HCT116 (cell line): ENCODE measurements at regions not wholly inside any gene's neighbourhood (a gene's known extent, or its start where the extent isn't known, plus 50 kb on each side); places are given as distances from the start of the nearest gene placed in this dataset.
"Not testable (repeated sequence)": the region's sequence is repeated elsewhere in the genome, so short reads cannot be mapped to it uniquely, and the experiment has no call there.

Experiments used
- ATAC-seq: fragments of 200-7000 bp; cut with Tn5 transposase; 2 replicates; pipeline ENCODE4 v1.9.1; 2020; ENCODE audit warnings: mild to moderate bottlenecking, moderate library complexity
- BruUV-seq: library from RNA; stranded (reverse); fragments of 400-500 nt; replicated peaks from 2 replicates; lab custom pipeline; 2021; lab: Mats Ljungman, UMichigan
- CTCF ChIA-PET: fragments of 300-600 bp; sonication (Branson Sonifier 250); formaldehyde crosslinking; loops from one replicate; lab custom pipeline; 2021; ENCODE audit warnings: antibody characterized with exemption; lab: Charles Lee
- POLR2A ChIA-PET: fragments of 300-600, 350-600 bp; sonication (Branson Sonifier 250); formaldehyde crosslinking; loops from one replicate; lab custom pipeline; 2021; ENCODE audit warnings: antibody characterized with exemption; lab: Charles Lee
- RAD21 ChIA-PET, 2 experiments: fragments of 300-600 bp; sonication (Branson Sonifier 250); formaldehyde crosslinking; loops; one replicate each; lab custom pipeline; 2023; ENCODE audit warnings: low total read pairs in 2 of 2; ENCODE audit not compliant: uncharacterized antibody in 2 of 2, unreplicated experiment in 2 of 2, low non-redundant PET in 1 of 2; lab: Charles Lee
- DNase-seq: peaks from one replicate; pipeline ENCODE4 v3.0.0-alpha.2; 2010; ENCODE audit warnings: low read depth, low spot score
- H2AFZ ChIP-seq: fragments of 200-600 bp; shearing (Covaris generic), sonication (generic); 2 replicates; pipeline ENCODE4 v1.6.1; 2017; ENCODE audit warnings: low read depth, mixed run types, mixed read lengths, antibody characterized with exemption, low read length; ENCODE audit not compliant: poor library complexity, severe bottlenecking
- H3K27ac ChIP-seq: 2 replicates; pipeline ENCODE4 v1.5.1; 2012; ENCODE audit warnings: low read depth, low read length
- H3K27me3 ChIP-seq: fragments of 200-600 bp; sonication (generic); 2 replicates; pipeline ENCODE4 v1.6.1; 2016; ENCODE audit warnings: mixed run types, low read length, mixed read lengths; ENCODE audit not compliant: insufficient read depth
- H3K36me3 ChIP-seq, 2 experiments: fragments of 200-500 bp in 1 of 2; fragments of 200-600 bp in 1 of 2; sonication (Bioruptor generic) in 1 of 2; sonication (generic) in 1 of 2; 2 replicates each; pipeline versions ENCODE4 v1.5.1 to v1.6.1; 2014 to 2016; ENCODE audit warnings: low read length in 2 of 2, inconsistent platforms in 1 of 2, mixed read lengths in 1 of 2, mixed run types in 1 of 2; ENCODE audit not compliant: insufficient read depth in 2 of 2, control insufficient read depth in 1 of 2
- H3K4me1 ChIP-seq, 2 experiments: fragments of 200-600 bp in 1 of 2; sonication (generic) in 1 of 2; 2 replicates each; pipeline versions ENCODE4 v1.5.1 to v1.6.1; 2012 to 2017; ENCODE audit warnings: low read length in 2 of 2, inconsistent platforms in 1 of 2, mild to moderate bottlenecking in 1 of 2, mixed read lengths in 1 of 2, mixed run types in 1 of 2, moderate library complexity in 1 of 2; ENCODE audit not compliant: insufficient read depth in 2 of 2, control insufficient read depth in 1 of 2
- H3K4me2 ChIP-seq: fragments of 200-600 bp; sonication (generic); 2 replicates; pipeline ENCODE4 v1.6.1; 2017; ENCODE audit warnings: mixed run types, low read length, mixed read lengths
- H3K4me3 ChIP-seq, 2 experiments: fragments of 200-600 bp in 1 of 2; sonication (generic) in 1 of 2; replicated peaks in 1 of 2; 2 replicates each; pipeline ENCODE4 v1.5.1; 2011 to 2016; ENCODE audit warnings: low read length in 2 of 2, control low read depth in 1 of 2, low read depth in 1 of 2, mild to moderate bottlenecking in 1 of 2, mixed read lengths in 1 of 2, mixed run types in 1 of 2
- H3K79me2 ChIP-seq: fragments of 200-600 bp; sonication (generic); 2 replicates; pipeline ENCODE4 v1.6.1; 2017; ENCODE audit warnings: mild to moderate bottlenecking, mixed run types, low read length, moderate library complexity, mixed read lengths; ENCODE audit not compliant: insufficient read depth
- H3K9ac ChIP-seq: fragments of 200-600 bp; sonication (generic); 2 replicates; pipeline ENCODE4 v1.6.1; 2016; ENCODE audit warnings: low read length, mixed read lengths
- H3K9me2 ChIP-seq: fragments of 200-600 bp; sonication (generic), shearing (Covaris generic); 2 replicates; pipeline ENCODE4 v1.6.1; 2017; ENCODE audit warnings: mixed run types, mild to moderate bottlenecking, moderate library complexity; ENCODE audit not compliant: insufficient read depth
- H3K9me3 ChIP-seq, 2 experiments: fragments of 200-500 bp in 1 of 2; fragments of 200-600 bp in 1 of 2; sonication (Bioruptor generic) in 1 of 2; sonication (generic) in 1 of 2; 2 replicates each; pipeline ENCODE4 v1.6.1; 2014 to 2017; ENCODE audit warnings: low read length in 2 of 2, mixed read lengths in 2 of 2, inconsistent platforms in 1 of 2, low read depth in 1 of 2, mild to moderate bottlenecking in 1 of 2, mixed run types in 1 of 2, moderate library complexity in 1 of 2; ENCODE audit not compliant: control insufficient read depth in 1 of 2, insufficient read depth in 1 of 2
- H4K20me1 ChIP-seq: fragments of 200-600 bp; sonication (generic), shearing (Covaris generic); 2 replicates; pipeline ENCODE4 v1.6.1; 2017; ENCODE audit warnings: mixed run types, mild to moderate bottlenecking, moderate library complexity; ENCODE audit not compliant: insufficient read depth
- CTCF ChIP-seq, 3 experiments: fragments of 200-600 bp in 1 of 3; sonication (generic) in 1 of 3; IDR thresholded peaks in 2 of 3; conservative IDR thresholded peaks in 1 of 3; 2 replicates each; pipeline ENCODE4 v1.5.1; 2012 to 2017; ENCODE audit warnings: low read depth in 2 of 3, low read length in 2 of 3, antibody characterized with exemption in 1 of 3, borderline replicate concordance in 1 of 3, control low read depth in 1 of 3, mild to moderate bottlenecking in 1 of 3, mixed read lengths in 1 of 3, mixed run types in 1 of 3, moderate library complexity in 1 of 3; ENCODE audit not compliant: insufficient read depth in 1 of 3
- EGR1 ChIP-seq: IDR thresholded peaks from 2 replicates; pipeline ENCODE4 v1.6.1; 2012; ENCODE audit warnings: low read depth
- ELF1 ChIP-seq: IDR thresholded peaks from 2 replicates; pipeline ENCODE4 v1.6.1; 2012; ENCODE audit warnings: low read depth, borderline replicate concordance
- RAD21 ChIP-seq: IDR thresholded peaks from 2 replicates; pipeline ENCODE4 v1.6.1; 2012; ENCODE audit warnings: low read depth, mild to moderate bottlenecking
- SRF ChIP-seq: IDR thresholded peaks from 2 replicates; pipeline ENCODE4 v1.6.1; 2012; ENCODE audit warnings: low read depth
- intact Hi-C: fragments of 100-400 bp; cut with micrococcal nuclease; formaldehyde crosslinking; loops from 2 replicates; pipeline ENCODE4 v1.10.0; 2022

GRCh38 chr9:38125889-38126288, 56.9 kb upstream of the SHB start:
- ATAC-seq (no peak), DNase-seq (no peak)
- Histone ChIP-seq H2AFZ (no peak overlapping the region), H3K9me2 (no peaks in the 10 kb centered on the region), H3K27me3 (no peaks in the 10 kb centered on the region), H3K9ac (no peak overlapping the region), H3K4me3 (no peak overlapping the region), H3K4me2 (no peak overlapping the region), H3K9me3 (no peaks in the 10 kb centered on the region), H4K20me1 (no peaks in the 10 kb centered on the region), H3K36me3 (no peaks in the 10 kb centered on the region), H3K79me2 (no peaks in the 10 kb centered on the region), H3K4me1 (no peaks in the 10 kb centered on the region), H3K27ac (no peak overlapping the region)
- intact Hi-C loops = no loop called here
- ChIA-PET CTCF (no interaction called here), POLR2A (no interaction called here), RAD21 (no interaction called here)
- no TSS peak for BruUV-seq
- TF ChIP-seq SRF = no peak
- no peak for TF ChIP-seq CTCF (IDR thresholded peaks at IDR 0.05 in 2 of 3, conservative IDR thresholded peaks at IDR 0.05 in 1 of 3; ENCODE audit: borderline replicate concordance in 1 of 3, insufficient read depth in 1 of 3, low read depth in 2 of 3, low read length in 2 of 3)
- no peak for TF ChIP-seq ELF1
- no peak for TF ChIP-seq EGR1
- TF ChIP-seq RAD21 = no peak

GRCh38 chr9:38123359-38123758, 54.3 kb upstream of the SHB start:
- H3K4me1 ChIP-seq, H3K79me2 ChIP-seq, H3K27me3 ChIP-seq, RAD21 ChIA-PET, H3K36me3 ChIP-seq, H2AFZ ChIP-seq, H3K4me3 ChIP-seq, DNase-seq, CTCF ChIA-PET, H3K9me3 ChIP-seq, BruUV-seq, ATAC-seq, H4K20me1 ChIP-seq, intact Hi-C loops, H3K9ac ChIP-seq, H3K27ac ChIP-seq, POLR2A ChIA-PET, H3K9me2 ChIP-seq, H3K4me2 ChIP-seq: not testable (repeated sequence)
